ENCODE measurements at regions not wholly inside any gene's neighbourhood (a gene's known extent, or its start where the extent isn't known, plus 50 kb on each side); places are given as distances from the start of the nearest gene placed in this dataset.

- Histone ChIP-seq H3K4me3 (ENCODE audit: low read length) (no peak overlapping the region), H3K27ac (ENCODE audit: low read length) (peak overlapping the region; percentile 51), H3K9me3 (replicated peaks; ENCODE audit: control insufficient read depth, low read depth, low read length) (no peaks in the 10 kb centered on the region), H3K27me3 (ENCODE audit: control insufficient read depth, insufficient read depth, low read length) (peaks cover 4% of the 10 kb centered on the region), H3K4me1 (ENCODE audit: control insufficient read depth, insufficient read depth, low read length) (peaks cover 44% of the 10 kb centered on the region), H3K36me3 (ENCODE audit: control insufficient read depth, insufficient read depth, low read length) (no peaks in the 10 kb centered on the region)
- no CpG with 5 or more reads among the region's 5 CpGs for WGBS (ENCODE audit: insufficient coverage)
- no peak for DNase-seq
Measured at GRCh38 chr3:14288833-14289451, 110.3 kb downstream of the LSM3 start.

- WGBS (ENCODE audit: insufficient coverage): 52% methylated on average over 2 of the region's 7 CpGs
- Histone ChIP-seq H3K4me1 (ENCODE audit: control insufficient read depth, insufficient read depth, low read length) (peaks cover 43% of the 10 kb centered on the region), H3K27me3 (ENCODE audit: control insufficient read depth, insufficient read depth, low read length) (peaks cover 2% of the 10 kb centered on the region), H3K36me3 (ENCODE audit: control insufficient read depth, insufficient read depth, low read length) (no peaks in the 10 kb centered on the region), H3K27ac (ENCODE audit: low read length) (peak overlapping the region; percentile 67), H3K9me3 (replicated peaks; ENCODE audit: control insufficient read depth, low read depth, low read length) (no peaks in the 10 kb centered on the region), H3K4me3 (ENCODE audit: low read length) (no peak overlapping the region)
- DNase-seq: peak; percentile 90
Measured at GRCh38 chr3:14289590-14290461, 111.2 kb downstream of the LSM3 start.

GRCh38 chr3:14290631-14291385 is 111.6 kb upstream of the SLC6A6 start:
- peaks cover 33% of the 10 kb centered on the region for H3K4me1 ChIP-seq (ENCODE audit: control insufficient read depth, insufficient read depth, low read length)
- H3K36me3 ChIP-seq (ENCODE audit: control insufficient read depth, insufficient read depth, low read length): no peaks in the 10 kb centered on the region
- DNase-seq: no peak
- H3K4me3 ChIP-seq (ENCODE audit: low read length): no peak overlapping the region
- no peak overlapping the region for H3K27ac ChIP-seq (ENCODE audit: low read length)
- peaks cover 2% of the 10 kb centered on the region for H3K27me3 ChIP-seq (ENCODE audit: control insufficient read depth, insufficient read depth, low read length)
- WGBS (ENCODE audit: insufficient coverage): 50% methylated on average over 3 of the region's 9 CpGs
- H3K9me3 ChIP-seq (replicated peaks; ENCODE audit: control insufficient read depth, low read depth, low read length): no peaks in the 10 kb centered on the region

- no peaks in the 10 kb centered on the region for H3K9me3 ChIP-seq (replicated peaks; ENCODE audit: control insufficient read depth, low read depth, low read length)
- DNase-seq: no peak
- peaks cover 24% of the 10 kb centered on the region for H3K27me3 ChIP-seq (ENCODE audit: control insufficient read depth, insufficient read depth, low read length)
- no CpG with 5 or more reads among the region's 3 CpGs for WGBS (ENCODE audit: insufficient coverage)
- H3K4me3 ChIP-seq (ENCODE audit: low read length): no peak overlapping the region
- H3K4me1 ChIP-seq (ENCODE audit: control insufficient read depth, insufficient read depth, low read length): peaks cover 16% of the 10 kb centered on the region
- H3K36me3 ChIP-seq (ENCODE audit: control insufficient read depth, insufficient read depth, low read length): no peaks in the 10 kb centered on the region
- H3K27ac ChIP-seq (ENCODE audit: low read length): no peak overlapping the region
Measured at GRCh38 chr3:14295037-14295436, 107.4 kb upstream of the SLC6A6 start.

GRCh38 chr3:14295801-14296200 is 106.6 kb upstream of the SLC6A6 start:
- H3K4me1 ChIP-seq (ENCODE audit: control insufficient read depth, insufficient read depth, low read length): peaks cover 13% of the 10 kb centered on the region
- no peak for DNase-seq
- no peaks in the 10 kb centered on the region for H3K36me3 ChIP-seq (ENCODE audit: control insufficient read depth, insufficient read depth, low read length)
- H3K27me3 ChIP-seq (ENCODE audit: control insufficient read depth, insufficient read depth, low read length): peaks cover 23% of the 10 kb centered on the region
- no peak overlapping the region for H3K4me3 ChIP-seq (ENCODE audit: low read length)
- H3K9me3 ChIP-seq (replicated peaks; ENCODE audit: control insufficient read depth, low read depth, low read length): no peaks in the 10 kb centered on the region
- H3K27ac ChIP-seq (ENCODE audit: low read length): no peak overlapping the region
- WGBS (ENCODE audit: insufficient coverage): 94% methylated on average over 3 of the region's 5 CpGs

- Histone ChIP-seq H3K4me3 (ENCODE audit: low read length) (no peak overlapping the region), H3K27me3 (ENCODE audit: control insufficient read depth, insufficient read depth, low read length) (peaks cover 25% of the 10 kb centered on the region), H3K9me3 (replicated peaks; ENCODE audit: control insufficient read depth, low read depth, low read length) (no peaks in the 10 kb centered on the region), H3K4me1 (ENCODE audit: control insufficient read depth, insufficient read depth, low read length) (peaks cover 12% of the 10 kb centered on the region), H3K36me3 (ENCODE audit: control insufficient read depth, insufficient read depth, low read length) (no peaks in the 10 kb centered on the region), H3K27ac (ENCODE audit: low read length) (no peak overlapping the region)
- no peak for DNase-seq
- 33% methylated on average over 8 of the region's 8 CpGs for WGBS (ENCODE audit: insufficient coverage)
Measured at GRCh38 chr3:14297305-14297704, 105.1 kb upstream of the SLC6A6 start.

GRCh38 chr3:14297784-14298236 is 104.6 kb upstream of the SLC6A6 start:
- peaks cover 28% of the 10 kb centered on the region for H3K27me3 ChIP-seq (ENCODE audit: control insufficient read depth, insufficient read depth, low read length)
- no peak overlapping the region for H3K27ac ChIP-seq (ENCODE audit: low read length)
- H3K4me3 ChIP-seq (ENCODE audit: low read length): no peak overlapping the region
- peaks cover 12% of the 10 kb centered on the region for H3K4me1 ChIP-seq (ENCODE audit: control insufficient read depth, insufficient read depth, low read length)
- no peaks in the 10 kb centered on the region for H3K36me3 ChIP-seq (ENCODE audit: control insufficient read depth, insufficient read depth, low read length)
- H3K9me3 ChIP-seq (replicated peaks; ENCODE audit: control insufficient read depth, low read depth, low read length): no peaks in the 10 kb centered on the region
- 31% methylated on average over 30 of the region's 37 CpGs for WGBS (ENCODE audit: insufficient coverage)
- DNase-seq: peak; percentile 48

- H3K36me3 ChIP-seq (ENCODE audit: control insufficient read depth, insufficient read depth, low read length): no peaks in the 10 kb centered on the region
- H3K4me1 ChIP-seq (ENCODE audit: control insufficient read depth, insufficient read depth, low read length): peaks cover 12% of the 10 kb centered on the region
- peaks cover 34% of the 10 kb centered on the region for H3K27me3 ChIP-seq (ENCODE audit: control insufficient read depth, insufficient read depth, low read length)
- 93% methylated on average over 3 of the region's 5 CpGs for WGBS (ENCODE audit: insufficient coverage)
- no peaks in the 10 kb centered on the region for H3K9me3 ChIP-seq (replicated peaks; ENCODE audit: control insufficient read depth, low read depth, low read length)
- no peak overlapping the region for H3K27ac ChIP-seq (ENCODE audit: low read length)
- DNase-seq: no peak
- H3K4me3 ChIP-seq (ENCODE audit: low read length): no peak overlapping the region
Measured at GRCh38 chr3:14298442-14298841, 104.0 kb upstream of the SLC6A6 start.

- peaks cover 40% of the 10 kb centered on the region for H3K27me3 ChIP-seq (ENCODE audit: control insufficient read depth, insufficient read depth, low read length)
- H3K9me3 ChIP-seq (replicated peaks; ENCODE audit: control insufficient read depth, low read depth, low read length): no peaks in the 10 kb centered on the region
- no peak for DNase-seq
- no peaks in the 10 kb centered on the region for H3K36me3 ChIP-seq (ENCODE audit: control insufficient read depth, insufficient read depth, low read length)
- peaks cover 12% of the 10 kb centered on the region for H3K4me1 ChIP-seq (ENCODE audit: control insufficient read depth, insufficient read depth, low read length)
- no peak overlapping the region for H3K4me3 ChIP-seq (ENCODE audit: low read length)
- H3K27ac ChIP-seq (ENCODE audit: low read length): no peak overlapping the region
- 87% methylated on average over 5 of the region's 8 CpGs for WGBS (ENCODE audit: insufficient coverage)
Measured at GRCh38 chr3:14298991-14299555, 103.3 kb upstream of the SLC6A6 start.

GRCh38 chr3:14299767-14300166 is 102.6 kb upstream of the SLC6A6 start:
- peaks cover 43% of the 10 kb centered on the region for H3K27me3 ChIP-seq (ENCODE audit: control insufficient read depth, insufficient read depth, low read length)

More at GRCh38 chr3:14299767-14300166, 102.6 kb upstream of the SLC6A6 start:
- peaks cover 13% of the 10 kb centered on the region for H3K4me1 ChIP-seq (ENCODE audit: control insufficient read depth, insufficient read depth, low read length)
- H3K4me3 ChIP-seq (ENCODE audit: low read length): no peak overlapping the region
- H3K36me3 ChIP-seq (ENCODE audit: control insufficient read depth, insufficient read depth, low read length): no peaks in the 10 kb centered on the region
- H3K27ac ChIP-seq (ENCODE audit: low read length): no peak overlapping the region
- whole genome bisulfite sequencing (ENCODE audit: insufficient coverage): 100% methylated on average over 1 of the region's 5 CpGs
- no peaks in the 10 kb centered on the region for H3K9me3 ChIP-seq (replicated peaks; ENCODE audit: control insufficient read depth, low read depth, low read length)
- no peak for DNase-seq
